ENCODE measurements at regions not wholly inside any gene's neighbourhood (a gene's known extent, or its start where the extent isn't known, plus 50 kb on each side); places are given as distances from the start of the nearest gene placed in this dataset.

DNA sequence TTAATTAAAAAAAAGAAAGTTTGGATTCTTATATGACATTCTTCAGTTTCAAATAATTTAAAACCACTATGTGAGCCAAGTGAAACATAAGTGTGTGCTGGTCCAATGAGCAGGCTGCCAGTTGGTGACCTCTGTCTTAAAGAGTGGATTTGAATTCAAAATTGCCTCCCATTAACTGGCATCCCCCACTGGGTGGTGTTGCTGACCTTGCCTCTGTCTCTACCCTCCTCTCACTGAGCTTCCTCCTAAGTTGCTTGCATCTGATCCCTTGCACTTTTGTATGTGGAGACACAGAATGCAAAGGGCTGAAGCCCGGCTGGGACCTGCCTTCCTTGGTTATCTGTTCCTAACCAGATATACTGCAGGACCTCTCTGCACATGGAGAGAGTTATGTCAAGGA, 160.6 kb downstream of the CYLD start:
- TF ChIP-seq CTCF (IDR thresholded peaks at IDR 0.05) = no peak
- TF ChIP-seq POLR2A (IDR thresholded peaks at IDR 0.05) = no peak
- no peak for TF ChIP-seq POLR2AphosphoS5 (IDR thresholded peaks at IDR 0.05)
